ENCODE measurements at regions not wholly inside any gene's neighbourhood (a gene's known extent, or its start where the extent isn't known, plus 50 kb on each side); places are given as distances from the start of the nearest gene placed in this dataset.
"Not testable (repeated sequence)": the region's sequence is repeated elsewhere in the genome, so short reads cannot be mapped to it uniquely, and the experiment has no call there.

DNA sequence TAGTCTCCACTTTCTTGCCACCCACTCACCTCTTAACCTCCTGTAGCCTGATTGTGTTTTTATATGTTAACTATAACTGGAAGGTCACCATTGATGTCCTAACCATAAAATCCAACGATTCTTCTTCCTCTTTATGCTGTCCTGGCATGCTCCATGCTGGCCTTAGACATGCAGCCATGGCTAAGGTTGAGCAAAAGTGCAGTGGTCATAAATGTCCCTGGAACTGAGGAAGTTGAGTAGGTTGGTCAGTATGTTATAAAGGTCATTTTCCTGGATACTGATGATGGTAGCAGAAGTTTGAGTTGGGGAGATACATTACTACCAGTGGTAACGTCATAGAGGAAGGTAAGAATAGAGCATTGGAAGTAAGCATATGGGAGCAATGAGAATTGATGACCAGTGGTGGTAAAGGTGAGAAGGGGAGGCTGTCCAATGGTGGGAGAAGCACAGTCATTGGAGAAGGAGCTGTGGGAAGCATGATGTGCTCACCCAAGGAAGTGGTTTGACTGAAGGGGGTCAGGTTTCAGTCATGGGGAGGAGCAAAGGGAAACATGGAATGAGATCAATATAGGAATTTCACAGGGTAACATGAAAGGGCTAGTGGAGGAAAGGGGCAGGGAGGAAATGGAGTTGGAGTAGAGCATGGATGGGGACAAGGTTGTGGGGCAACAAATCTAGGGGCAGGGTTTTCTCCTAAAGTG lies 240.8 kb downstream of the DACT1 start:
- no peak for DNase-seq (ENCODE audit: low read depth in 1 of 2, low spot score in 1 of 2)

DNA sequence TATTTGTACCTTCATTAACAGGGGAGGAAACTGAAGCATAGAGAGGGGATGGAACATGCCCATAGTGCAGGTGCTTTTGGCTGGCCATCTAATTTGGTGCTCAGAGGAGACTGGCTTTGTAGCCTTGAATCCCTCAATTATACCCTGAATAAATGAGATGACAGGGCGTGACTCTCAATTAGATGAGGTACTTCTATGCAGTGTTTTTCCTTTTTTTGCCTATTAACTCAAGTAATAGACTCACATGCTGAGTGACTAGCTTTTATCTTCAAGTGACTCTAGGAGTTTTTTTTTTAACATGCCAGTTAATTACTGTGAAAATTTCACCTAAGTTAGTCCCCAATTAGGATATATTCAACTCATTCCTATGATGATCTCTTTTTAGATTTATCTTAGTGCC lies 243.7 kb downstream of the DACT1 start:
- DNase-seq (ENCODE audit: low read depth in 1 of 2, low spot score in 1 of 2) = no peak

DNA sequence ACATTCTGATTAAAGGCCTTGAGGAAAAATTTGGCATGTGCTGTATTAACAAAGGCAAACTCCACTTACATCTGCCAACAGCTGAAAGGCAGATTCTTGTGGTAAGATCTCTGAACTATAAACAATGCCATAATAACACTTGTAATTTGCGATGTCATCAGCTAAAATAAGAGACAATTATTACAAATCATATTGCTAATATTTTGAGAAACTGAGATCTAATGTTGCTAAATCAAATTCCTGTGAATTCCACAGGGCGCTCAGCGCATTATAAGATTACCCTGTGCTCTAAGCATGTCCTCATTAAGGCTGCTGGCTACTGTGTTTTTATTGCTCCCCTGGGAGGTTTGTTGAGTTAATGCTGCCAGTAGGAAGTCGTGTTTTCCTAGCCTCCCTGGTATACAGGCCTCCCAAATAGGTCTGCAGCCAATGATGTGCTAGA lies 244.8 kb downstream of the DACT1 start:
- no peak for DNase-seq (ENCODE audit: low read depth in 1 of 2, low spot score in 1 of 2)

DNA sequence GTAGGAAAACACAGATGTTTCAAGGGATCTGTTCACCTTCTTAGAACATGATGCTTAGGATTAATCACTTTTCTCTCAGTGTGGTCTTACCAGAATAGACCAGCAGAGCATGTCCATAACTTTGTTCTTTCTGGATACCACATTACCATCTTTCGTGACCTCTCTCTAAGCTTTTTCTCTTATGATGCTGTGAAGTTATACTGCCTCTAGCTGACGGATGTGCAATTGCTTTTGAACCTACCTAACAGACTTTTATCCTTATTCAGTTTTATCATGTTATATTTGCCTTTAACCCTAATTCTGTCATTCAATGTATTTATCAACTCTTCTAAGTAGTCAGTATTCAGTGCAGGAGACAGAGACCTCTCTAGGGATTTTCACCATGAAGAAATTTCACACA lies 246.7 kb downstream of the DACT1 start:
- DNase-seq (ENCODE audit: low read depth in 1 of 2, low spot score in 1 of 2) = no peak

DNA sequence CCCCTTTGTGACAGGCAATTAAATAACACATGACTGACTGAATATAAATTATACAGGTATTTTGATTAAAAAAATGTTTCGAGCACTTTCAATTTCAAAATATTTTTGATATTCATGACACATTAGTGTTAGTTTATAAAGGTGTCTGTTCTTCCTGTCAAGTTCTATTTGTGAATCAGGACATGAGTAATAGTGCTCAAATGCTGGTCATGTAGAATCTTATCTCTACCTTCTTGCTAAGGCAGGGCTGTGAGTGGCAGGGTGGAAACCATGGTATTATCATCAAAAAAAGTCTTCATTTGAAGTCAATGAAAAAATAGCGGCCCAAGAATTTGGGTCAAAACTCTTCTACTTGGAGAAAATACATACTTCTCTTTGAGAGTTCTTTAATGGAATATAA lies 250.2 kb downstream of the DACT1 start:
- DNase-seq (ENCODE audit: low read depth in 1 of 2, low spot score in 1 of 2) = no peak

DNA sequence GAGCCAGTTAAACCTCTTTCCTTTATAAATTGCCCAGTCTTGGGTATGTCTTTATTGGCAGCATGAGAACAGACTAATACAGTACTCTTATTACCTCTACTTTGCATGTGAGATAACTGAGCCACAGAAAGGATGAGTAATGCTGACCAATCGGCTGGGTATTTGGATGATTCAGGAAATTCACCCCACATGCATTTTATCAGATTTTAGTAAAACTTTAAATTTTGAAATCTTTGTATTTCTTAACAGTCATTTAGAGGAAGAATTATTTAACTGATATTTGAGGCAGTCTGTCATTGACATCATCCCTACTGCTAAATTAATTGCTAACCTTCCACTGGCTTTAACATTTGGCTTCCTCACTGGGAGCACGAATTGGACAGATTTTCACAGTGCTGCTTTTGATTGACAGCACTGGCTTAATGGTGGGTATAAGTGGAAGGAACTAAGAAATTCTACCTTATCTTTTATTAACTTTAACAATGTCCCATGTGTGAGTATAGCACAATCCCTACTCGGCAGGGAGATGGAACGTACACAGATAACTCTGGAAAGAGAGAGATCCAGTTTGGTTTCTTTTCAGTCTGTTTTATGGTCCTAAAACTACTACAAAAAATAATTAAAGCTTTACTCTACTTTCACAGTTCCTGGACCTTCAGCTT lies 261.0 kb downstream of the DACT1 start:
- DNase-seq (ENCODE audit: low read depth in 1 of 2, low spot score in 1 of 2) = no peak

DNA sequence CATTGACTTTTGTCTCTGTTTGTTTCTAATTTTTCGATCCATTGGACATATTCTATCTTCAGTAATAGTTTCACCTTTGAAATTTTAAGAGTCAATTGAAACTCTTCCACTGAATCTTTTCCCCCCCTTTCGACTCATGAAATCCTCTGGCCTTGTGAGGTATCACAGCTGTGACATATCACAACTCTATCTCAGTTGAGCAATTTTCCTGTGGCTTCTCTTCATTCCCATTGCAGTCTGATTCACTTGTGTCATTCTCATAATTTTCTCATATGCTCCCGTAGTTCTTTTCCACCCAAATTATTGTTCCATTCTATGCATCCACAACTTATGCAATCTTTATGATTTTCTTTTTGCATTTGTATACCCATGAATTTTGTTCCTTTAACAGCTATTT lies 261.6 kb downstream of the DACT1 start:
- DNase-seq (ENCODE audit: low read depth in 1 of 2, low spot score in 1 of 2) = no peak

DNA sequence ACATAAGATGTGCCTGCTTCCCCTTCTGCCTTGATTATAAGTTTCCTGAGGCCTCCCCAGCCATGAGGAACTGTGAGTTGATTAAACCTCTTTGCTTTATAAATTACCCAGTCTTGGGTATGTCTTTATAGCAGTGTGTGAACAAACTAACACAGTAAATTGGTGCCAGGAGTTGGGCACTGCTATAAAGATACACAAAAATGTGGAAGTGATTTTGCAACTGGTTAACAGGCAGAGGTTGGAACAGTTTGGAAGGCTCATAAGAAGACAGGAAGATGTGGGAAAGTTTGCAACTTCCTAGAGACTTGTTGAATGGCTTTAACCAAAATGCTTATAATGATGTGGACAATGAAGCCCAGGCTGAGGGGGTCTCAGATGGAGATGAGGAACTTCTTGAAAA lies 264.1 kb downstream of the DACT1 start:
- no peak for DNase-seq (ENCODE audit: low read depth in 1 of 2, low spot score in 1 of 2)

DNA sequence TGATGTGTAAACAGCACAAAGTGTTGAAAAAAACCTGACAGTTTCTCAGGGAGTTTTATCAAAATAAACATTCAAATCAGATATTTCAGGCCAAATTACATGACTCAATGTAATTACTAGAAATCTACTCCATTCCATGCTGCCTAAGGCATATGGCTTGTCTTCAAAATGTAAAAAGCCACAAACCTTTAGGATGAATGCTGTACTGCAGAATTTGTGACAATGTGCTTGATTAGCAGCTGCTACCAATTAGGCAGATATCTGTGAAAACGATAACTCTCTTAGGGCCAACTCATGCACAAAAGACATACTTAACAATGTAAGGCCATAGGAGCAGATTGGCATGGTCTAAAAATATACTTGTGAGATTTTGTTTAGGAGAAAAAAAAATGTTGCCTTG lies 267.0 kb downstream of the DACT1 start:
- DNase-seq (ENCODE audit: low read depth in 1 of 2, low spot score in 1 of 2) = no peak

DNA sequence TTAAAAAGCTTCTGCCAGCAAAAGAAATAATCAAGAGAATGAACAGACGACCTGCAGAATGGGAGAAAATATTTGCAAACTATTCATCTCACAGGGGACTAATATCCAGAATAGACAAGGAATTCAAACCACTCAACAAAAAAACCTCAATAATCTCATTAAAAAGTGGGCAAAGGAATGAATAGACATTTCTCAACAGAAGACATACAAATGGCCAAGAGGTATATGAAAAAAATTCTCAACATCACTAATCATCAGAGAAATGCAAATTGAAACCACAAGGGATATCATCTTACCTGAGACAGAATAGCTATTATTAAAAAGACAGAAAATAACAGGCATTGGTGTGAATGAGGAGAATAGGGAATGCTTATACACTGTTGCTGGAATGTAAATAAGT lies 270.0 kb downstream of the DACT1 start:
- no peak for DNase-seq (ENCODE audit: low read depth in 1 of 2, low spot score in 1 of 2)

DNA sequence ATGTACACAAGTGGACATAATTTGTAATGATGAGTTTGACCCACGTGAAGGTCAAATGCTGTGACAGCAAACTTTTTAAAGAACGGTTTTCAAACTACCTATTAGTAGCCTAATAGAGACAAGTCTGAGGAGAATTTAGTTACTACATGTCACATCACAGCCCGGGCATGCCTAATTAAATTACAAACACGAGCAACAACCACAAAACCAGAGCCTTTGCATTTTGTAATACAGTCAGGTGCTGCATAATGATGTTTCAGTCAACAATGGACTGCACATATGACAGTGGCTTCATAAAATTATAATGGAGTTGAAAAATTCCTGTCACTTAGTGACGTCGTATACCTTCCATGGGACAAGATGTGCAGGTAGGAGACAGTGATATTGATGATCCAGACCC lies 274.5 kb downstream of the DACT1 start:
- DNase-seq (ENCODE audit: low read depth in 1 of 2, low spot score in 1 of 2) = no peak

DNA sequence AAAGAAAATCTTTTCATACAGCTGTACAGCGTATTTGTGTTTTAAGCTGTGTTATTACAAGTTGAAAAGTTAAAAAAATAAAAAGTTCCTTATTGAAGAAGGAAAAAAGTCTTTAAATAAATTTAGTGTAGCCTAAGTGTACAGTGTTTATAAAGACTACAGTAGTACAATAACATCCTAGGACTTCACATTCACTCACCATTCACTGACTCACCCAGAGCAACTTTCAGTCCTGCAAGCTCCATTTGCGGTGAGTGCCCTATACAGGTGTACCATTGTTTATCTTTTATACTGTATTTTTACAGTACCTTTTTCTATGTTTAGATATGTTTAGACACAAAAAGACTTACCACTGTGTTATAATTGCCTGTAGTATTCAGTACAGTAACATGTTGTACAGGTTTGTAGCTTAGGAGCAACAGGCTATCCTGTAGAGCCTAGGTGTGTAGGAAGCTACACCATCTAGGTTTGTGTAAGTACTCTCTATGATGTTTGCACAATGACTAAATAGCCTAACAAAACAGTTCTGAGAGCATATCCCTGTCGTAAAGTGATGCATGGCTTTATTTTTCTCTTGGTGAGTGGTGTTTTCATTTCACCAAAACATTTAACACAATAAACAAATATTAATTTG lies 275.2 kb downstream of the DACT1 start:
- DNase-seq (ENCODE audit: low read depth in 1 of 2, low spot score in 1 of 2) = no peak

DNA sequence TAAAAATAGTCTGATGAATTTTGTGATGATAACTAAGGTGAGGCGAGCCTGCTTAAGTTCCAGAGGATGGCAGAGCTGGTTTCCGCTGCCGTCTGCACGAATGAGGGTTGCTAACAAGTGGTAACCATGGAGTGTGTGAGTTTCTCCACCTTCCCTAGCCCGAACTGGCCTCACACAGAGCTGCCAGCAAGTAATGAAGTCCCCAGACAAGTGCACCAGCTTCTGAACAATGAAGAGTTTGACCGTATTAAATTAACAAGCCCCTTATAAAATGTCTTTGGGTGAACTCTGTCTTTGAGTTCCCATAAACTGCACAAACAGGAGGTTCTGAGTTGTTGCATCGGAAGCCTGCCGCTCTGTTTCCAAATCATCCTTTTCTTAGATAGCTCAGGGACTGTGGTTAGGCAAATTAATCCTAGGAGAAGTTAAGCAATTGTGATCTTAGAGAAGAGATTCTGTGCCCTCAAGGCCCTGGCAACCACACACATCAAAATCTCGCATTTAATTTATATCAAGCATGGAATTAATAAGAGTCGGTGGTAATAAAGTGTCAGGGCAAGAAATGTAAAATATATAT lies 274.1 kb upstream of the DAAM1 start:
- no peak for DNase-seq (ENCODE audit: low read depth in 1 of 2, low spot score in 1 of 2)

DNA sequence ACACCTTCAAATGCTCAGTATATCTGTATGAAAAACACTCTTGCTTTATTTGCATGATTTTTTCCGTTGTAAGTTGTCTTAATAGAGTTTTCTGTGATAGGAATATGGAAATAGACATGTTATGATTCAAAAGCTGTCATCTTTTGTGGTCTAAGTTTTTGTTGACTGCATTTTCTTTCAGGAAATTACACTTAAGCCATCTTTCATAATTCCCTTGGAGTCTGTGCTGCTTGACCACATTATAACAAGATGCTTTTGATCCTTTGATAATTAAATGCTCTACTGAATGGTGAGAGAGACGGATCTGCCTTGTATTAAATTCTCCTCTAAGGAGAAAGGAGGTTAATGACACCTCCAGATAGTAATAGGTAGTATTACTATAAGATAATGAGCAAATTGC lies 272.8 kb upstream of the DAAM1 start:
- DNase-seq (ENCODE audit: low read depth in 1 of 2, low spot score in 1 of 2) = no peak

DNA sequence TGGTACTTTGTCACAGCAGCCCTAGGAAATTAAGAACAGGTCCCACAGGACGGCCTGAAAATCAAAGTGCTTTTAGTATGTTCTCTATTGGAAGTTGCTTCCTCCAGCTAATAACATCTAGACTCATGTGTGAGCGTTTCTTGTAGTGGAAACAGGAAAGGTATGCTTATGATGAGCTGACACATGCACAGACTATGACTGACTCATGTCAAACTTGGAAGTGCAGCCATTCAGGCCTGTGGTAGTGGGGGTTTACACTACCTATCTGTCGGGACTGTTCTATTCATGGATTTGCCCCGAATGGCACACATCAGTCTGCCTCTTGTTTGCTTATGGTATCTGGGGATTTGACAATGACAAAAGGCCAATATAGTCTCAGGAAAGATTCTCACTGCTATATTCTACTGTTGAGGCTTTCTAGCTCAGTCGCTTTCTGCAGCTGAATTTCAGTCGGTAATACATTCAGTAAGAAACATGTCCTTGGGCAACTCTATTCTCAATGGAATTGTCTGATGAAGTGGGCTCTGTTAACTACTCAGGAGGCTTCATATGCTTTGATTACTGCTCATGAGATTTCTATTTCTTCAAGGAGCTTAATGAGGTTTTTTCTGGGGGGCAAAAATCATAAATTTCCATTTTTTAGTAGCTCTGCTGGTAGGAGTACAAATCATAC lies 270.3 kb upstream of the DAAM1 start:
- DNase-seq (ENCODE audit: low read depth in 1 of 2, low spot score in 1 of 2) = no peak

DNA sequence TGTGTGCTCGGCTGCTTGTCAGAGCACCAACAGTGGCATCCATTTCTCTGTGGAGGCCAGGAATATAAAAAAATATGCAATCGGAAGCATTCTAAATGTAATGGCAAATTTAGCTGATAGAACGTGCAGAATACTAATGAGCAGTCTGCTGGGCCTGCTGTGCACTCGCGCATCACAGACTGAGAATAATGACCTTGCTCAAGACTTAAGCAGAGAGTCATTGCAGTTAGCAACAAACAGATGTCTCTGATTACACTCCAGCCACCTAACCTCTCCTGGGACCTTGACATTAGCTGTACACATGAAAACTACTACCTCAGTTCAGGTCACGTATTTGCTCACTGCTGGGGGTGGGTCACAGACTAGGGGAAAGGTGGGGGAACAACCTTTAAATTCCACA lies 269.2 kb upstream of the DAAM1 start:
- no peak for DNase-seq (ENCODE audit: low read depth in 1 of 2, low spot score in 1 of 2)

DNA sequence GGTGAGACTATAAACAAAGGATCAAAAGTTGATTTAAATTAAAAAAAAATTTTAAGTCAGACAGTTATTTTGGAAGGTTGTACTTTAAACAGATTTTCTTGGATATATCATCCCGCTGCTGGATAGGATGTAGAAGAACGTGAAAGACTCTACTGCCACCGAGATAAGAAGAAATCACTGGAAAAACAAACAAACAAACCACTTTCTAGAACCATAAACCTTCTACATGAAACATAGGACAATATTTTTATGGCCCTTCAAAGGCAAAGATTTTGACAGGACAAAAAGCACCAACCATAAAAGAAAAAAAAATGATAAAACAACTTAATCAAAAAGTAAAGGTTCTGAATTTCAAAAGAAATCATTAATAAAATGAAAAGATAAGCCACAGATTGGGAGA lies 268.2 kb upstream of the DAAM1 start:
- DNase-seq (ENCODE audit: low read depth in 1 of 2, low spot score in 1 of 2) = no peak

DNA sequence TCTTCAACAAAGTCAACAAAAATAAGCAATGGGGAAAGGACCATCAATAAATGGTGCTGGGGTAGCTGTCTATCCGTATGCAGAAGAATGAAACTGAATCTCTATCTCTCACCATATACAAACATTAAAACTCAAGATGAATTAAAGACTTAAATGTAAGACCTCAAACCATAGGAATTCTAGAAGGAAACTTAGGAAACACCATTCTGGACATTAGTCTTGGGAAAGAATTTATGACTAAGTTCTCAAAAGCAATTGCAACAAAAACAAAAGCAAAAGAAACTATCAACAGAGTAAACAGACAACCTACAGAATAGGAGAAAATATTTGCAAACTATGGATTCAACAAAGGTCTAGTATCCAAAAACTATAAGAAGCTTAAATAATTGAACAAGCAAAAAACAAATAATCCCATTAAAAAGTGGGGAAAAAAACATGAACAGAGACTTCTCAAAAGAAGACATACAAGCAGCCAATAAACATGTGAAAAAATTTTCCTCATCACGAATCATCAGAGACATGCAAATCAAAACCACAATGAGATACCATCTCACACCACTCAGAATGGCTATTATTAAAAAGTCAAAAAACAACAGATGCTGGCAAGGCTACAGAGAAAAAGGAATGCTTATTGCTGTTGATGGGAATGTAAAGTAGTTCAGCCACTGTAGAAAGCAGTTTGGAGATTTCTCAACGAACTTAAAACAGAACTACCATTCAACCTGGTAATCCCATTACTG lies 266.1 kb upstream of the DAAM1 start:
- DNase-seq (ENCODE audit: low read depth in 1 of 2, low spot score in 1 of 2) = not testable (repeated sequence)

DNA sequence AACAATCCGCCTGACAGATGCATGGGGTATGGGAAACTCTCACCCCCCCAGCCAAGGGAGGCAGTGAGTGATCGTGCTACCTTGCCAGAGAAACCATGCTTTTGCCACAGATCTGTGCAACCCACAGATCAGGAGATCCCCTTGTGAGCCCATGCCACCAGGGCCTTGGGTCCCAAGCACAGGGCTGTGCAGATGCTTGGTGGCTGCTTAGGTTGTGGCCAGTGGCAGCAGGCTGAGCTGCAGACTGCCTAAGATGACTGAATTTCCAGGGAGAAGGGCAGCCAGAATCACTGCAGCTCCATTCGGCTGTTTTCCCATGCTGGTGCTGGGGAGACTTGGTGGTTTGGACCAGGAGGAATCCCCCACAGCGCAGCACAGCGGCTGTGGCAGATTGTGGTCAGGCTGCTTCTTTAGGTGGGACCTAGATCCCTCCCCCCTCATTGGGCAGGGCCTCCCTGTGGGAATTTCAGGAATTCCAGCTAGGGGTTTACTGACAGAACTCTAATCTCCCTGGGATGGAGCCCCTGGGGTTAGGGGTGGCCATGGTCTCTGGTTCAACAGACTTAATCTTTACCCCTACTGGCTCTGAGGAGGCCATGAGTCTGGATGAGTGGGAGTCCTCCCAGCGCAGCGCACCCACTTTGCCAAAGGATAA lies 264.6 kb upstream of the DAAM1 start:
- no peak for DNase-seq (ENCODE audit: low read depth in 1 of 2, low spot score in 1 of 2)

DNA sequence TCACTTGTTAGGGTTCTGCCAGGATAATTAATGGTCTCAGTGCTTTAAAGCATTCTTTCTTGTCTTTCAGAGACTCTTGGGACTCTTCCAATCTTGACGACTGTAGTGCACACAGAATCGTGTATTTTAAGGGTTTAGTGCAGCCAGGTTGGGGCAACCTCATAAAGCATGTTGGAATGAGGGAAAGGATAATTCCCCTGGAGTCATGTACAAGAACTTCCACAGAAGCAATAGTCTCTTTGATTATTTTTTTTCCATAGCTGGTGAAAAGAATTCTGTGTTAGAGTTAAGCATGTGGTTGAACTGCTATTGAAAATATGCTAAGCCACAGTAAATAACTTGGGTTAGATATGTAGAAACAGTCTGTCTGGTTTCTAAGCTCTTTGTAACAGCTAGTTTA lies 246.8 kb upstream of the DAAM1 start:
- no peak for DNase-seq (ENCODE audit: low read depth in 1 of 2, low spot score in 1 of 2)

DNA sequence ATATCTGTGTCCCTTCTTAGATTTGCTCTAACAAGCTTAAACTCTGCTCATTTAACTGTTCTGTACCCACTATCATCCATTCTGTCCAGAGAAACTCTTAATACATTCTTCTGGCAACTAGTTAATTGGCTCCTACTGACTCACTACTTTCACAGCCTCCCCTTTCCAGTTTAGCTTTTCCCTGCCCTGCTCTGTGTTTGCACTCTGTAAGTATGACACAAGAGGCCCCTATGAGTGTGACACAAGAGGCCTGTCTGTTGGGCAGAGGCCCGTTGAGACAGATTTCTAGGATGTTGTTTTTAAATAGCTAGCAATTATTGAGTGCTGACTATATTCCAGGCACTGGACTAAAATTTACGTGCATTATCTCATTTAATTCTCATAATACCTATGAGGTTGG lies 246.0 kb upstream of the DAAM1 start:
- DNase-seq (ENCODE audit: low read depth in 1 of 2, low spot score in 1 of 2) = no peak

All from activated CD4-positive, alpha-beta T cell treated with anti-CD3 and anti-CD28 coated beads, Interleukin-2, amount 50 U/mL, for 24 hours (primary cell).